ENCODE measurements at regions not wholly inside any gene's neighbourhood (a gene's known extent, or its start where the extent isn't known, plus 50 kb on each side); places are given as distances from the start of the nearest gene placed in this dataset.
A peak's percentile ranks its signal among the peaks of the same experiment; 100 is the strongest.

DNA sequence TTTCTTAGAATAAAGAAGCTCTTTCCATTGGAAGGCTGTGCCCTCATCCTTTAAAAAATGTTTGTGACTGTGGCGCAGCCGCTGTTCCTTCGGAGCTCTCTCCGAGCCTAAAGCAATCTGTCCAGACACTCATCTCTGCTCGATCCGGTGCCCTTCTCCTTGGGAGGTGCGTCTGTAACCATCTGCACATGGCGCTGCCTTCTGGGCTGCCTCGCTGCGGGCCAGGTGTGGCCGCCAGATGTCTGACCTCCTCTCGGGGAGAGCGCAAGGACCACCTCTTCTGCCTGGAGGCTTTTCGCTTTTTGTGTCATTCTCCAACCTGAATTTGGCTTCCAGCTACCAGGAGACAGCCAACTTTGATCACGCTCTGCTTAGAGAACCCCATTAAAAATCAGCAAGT, 153.4 kb upstream of the PTCH1 start:
- DNase-seq (ENCODE audit: low spot score), result no peak

DNA sequence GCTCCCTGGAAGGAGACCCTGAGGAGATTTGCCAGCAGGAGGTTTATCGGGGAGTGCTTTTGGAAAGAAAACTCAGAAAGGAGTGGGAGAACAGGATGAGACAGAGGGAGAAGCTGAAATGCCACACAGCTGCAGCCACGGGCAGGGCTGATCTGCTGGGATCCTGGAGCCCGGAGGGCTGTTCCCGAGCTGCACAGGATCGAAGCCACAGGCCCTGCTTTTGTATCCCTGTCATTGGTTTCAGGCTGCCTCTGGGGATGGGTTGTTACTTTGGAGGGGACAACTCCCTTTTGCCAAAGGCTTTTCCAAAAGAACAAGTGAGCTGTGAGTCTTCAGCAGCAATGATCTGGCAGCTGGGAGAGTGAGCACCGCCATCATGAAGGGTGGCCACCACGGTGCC, 152.5 kb upstream of the PTCH1 start:
- DNase-seq (ENCODE audit: low spot score), result no peak

DNA sequence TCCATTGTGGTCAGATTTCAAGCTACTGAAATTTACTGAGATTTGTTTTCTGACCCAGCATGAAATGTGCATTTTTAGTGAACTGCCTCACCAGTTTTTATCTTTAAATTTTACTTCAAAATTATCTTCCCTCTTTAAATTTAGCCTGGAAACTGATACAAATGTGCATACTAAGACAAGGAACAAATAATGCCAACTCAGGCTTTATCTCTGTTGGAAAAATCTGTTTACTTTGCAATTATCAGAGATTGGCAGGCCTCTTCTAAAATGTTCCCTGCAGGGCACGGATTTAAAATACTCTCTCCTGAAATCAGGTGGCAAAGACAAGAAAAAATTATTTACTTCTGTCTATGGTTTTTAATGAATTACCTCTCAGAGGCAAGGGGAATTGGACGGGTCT, 151.0 kb upstream of the PTCH1 start:
- DNase-seq (ENCODE audit: low spot score), result no peak

DNA sequence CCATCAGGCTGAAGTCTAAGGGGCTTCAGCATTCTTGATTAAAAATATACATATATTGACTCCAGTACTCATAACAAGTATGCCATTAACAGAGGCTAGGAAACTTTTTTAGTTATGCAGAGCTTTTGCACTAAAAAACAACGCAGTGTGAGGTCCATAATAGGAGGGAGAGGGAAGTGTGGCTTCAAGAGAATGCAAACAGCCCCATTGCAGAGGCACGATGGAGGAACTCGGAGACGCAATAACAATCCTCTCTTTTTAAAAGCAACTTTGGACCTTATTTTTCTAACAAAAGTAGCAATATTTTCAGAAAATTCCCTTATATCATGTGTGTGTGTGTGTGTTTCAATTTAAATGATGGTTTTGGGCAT, 150.0 kb upstream of the PTCH1 start:
- DNase-seq (ENCODE audit: low spot score), result no peak

DNA sequence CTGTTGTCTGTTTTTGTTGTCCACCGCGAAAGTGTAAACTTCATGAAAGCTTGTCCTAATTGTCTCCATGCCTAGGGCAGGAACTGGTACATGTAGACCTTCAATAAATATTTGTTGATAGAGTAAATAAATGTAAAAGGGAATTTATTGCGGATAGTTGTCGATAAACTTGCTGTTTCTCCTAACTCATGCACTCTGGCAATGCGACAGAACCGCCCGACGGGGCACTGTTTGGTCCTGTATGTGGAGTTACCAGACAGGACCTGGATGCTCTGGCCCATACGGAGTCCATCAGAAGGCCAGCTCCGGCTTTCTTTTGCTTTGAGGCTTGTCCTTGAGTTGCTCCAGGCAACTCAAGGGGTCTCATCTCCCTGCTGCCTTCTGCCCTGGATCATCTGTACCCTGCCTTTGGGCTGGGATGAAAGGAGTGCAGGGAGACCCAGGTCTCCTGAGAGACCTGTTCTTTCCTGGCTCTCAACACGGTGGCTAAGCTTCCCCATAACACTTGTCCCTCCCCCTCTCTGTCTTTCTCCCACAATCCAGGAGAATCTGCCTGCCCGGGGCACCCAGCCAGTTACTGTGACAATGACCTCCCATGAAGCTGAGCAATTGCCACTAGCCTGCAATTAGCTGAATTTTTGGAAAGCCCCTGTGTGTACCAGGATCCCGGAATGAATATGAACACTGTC, 149.5 kb upstream of the PTCH1 start:
- DNase-seq (ENCODE audit: low spot score), result no peak

DNA sequence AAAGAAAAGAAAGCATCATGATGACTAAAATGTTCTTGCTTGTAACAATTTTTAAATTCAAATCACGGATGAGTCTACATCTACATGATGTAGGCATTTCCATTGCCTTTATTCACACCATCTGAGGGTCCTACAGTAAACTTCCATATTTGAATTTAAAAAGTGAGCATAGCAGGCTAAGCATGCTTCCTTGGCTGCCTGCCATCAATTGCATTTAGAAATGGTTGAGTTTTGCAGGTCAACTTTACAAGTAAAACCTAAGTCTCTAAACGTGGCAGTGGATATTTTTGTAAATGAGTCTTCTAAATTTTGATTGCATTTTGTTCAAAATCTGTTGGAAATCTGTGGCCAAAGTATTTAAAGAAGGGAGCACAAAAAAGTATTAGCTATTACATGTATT, 136.5 kb upstream of the PTCH1 start:
- no peak for DNase-seq (ENCODE audit: low spot score)

DNA sequence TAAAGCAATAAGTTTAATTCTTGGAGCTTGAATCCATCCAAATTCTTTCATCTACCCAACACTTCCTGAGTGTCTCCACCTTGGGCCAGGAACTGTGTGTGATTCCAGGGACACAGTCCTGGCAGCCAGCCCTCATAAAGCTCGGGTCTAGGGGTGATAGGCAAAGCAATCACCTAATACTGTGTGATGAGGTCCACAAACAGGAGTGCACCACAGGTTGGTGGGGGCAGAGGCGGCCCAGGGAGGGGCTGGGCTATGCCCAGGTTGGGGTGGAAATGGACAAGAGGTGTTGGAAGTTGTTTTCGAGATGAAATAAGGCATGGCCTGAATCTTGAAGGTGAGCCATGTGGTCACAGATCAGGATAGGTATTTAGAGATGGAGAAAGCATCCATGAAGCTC, 133.9 kb upstream of the PTCH1 start:
- no peak for DNase-seq (ENCODE audit: low spot score)

DNA sequence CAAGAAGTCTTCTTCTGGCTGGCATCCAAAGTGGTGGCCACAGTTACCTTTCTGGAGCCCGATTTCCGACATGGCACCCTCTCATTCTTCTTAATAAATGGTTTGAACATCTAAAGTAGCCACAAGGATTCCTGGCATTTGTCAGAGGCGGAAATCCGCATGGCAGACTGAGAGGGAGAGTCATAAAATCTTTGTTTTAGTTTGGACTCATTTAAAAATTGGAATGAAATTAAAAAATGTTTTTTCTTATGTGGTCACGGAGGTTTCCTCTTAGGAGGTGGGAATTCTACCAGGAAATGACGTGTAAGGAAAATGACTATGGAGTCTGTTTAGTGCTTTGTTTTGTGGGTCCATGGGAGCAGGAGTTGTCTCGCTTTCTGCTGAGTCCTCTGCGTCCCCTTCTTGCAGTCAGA, 133.0 kb upstream of the PTCH1 start:
- DNase-seq (ENCODE audit: low spot score), result no peak

DNA sequence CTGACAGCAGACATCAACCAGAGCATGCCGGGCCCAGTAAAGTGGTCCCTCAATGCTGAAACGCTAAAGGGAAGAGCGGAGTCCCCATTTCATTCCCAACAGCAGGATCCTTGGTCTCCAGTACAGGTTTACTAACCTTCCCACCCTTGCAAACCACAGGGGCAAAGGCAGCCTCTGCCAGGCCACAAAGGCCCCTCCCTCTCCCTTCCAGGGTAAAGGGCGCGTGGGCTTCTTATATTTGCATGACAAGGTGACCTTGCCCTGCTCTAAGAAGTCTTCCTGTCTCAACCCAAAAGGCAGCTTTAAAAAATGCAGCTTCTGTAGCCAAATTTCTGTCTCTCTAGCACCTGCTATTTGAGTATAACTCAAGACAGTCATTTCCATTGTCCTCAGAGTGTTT, 131.5 kb upstream of the PTCH1 start:
- DNase-seq (ENCODE audit: low spot score), result no peak

DNA sequence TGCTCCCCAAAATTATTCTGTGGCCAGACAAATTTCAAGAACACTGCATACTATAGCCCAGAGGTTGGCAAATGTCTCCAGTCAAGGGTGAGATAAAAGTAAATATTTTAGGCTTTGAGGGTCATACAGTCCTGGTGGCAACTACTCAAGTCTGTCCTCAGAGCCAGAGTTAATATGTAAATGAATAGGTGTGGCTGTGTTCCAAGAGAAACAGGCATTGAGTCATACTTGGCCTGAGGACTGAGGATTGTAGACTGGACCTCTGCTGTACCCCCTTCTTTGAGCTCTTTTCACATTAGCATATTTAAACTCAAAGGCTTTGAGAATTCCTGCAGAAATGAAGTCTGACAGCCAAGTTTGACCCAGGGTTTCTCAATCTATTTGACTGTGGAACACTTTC, 129.2 kb upstream of the PTCH1 start:
- no peak for DNase-seq (ENCODE audit: low spot score)

DNA sequence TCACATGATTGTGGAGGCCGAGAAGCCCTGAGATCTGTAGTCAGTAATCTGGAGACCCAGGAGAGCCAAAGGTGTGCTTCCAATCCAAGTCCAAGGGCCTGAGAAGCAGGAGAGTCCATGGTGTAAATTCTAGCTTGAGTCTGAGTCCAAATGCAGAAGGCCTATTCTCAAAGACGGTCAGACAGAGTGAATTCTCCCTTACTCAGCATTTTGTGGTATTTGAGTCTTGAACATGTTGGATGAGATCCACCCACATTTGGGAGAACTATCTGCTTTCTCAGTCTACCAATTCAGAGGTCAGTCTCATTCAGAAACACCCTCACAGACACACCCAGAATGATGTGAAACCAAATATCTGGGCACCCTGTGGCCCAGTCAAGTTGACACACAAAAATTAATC, 128.8 kb upstream of the PTCH1 start:
- no peak for DNase-seq (ENCODE audit: low spot score)

DNA sequence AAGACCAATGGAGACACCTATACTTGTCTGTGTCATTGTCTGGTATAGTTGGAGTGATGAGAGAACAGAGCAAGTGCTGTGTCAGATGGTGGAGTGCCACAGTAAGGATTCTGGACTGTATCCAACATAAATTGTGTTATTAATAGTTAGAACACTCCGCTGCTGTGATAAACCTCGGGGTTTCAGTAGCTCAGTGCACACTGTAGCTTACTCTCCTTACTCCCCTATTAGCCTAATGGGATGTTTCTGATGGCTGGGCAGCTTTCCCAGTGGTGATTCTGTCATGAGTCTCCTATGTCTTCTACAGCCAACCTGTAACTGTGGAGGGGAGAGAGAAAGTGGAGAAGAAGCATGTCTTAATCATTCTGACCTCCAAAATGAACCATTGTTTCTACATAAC, 127.6 kb upstream of the PTCH1 start:
- no peak for DNase-seq (ENCODE audit: low spot score)

DNA sequence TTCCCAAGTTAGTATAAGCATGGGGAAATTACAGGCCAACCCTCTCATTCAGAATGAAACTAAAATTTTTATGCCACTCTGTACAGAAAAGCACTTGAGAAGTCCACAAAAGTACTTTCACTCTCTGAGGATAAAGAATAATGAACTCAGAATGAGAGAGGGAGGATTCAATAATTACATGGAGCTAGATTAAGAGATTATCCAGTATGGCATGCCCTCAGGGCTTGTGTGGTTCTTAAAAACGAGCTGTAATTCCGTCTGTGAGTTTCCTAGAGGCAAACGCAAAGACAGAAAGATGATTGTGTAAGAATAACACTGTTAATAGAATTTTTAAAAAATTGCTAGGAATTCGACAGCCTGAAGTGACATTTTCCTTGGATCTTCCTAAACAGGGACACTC, 126.8 kb upstream of the PTCH1 start:
- peak; percentile 21 for DNase-seq (ENCODE audit: low spot score)

DNA sequence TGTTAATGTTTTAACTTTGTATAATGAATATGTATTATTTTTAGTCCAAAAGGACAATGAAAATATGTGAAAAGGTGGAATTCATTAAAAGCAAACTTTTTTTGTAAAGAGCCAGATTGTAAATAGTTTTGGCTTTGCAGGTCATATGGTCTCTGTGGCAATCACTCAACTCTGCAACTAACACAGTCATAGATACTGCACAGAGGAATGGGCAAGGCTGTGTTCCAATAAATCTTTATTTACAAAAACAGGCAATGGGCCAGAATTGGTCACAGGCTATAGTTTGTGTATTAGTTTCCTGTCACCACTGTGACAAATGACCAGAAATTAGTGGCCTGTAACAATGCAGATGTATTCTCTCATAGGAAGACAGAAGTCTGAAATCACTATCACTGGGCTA, 125.4 kb upstream of the PTCH1 start:
- no peak for DNase-seq (ENCODE audit: low spot score)

DNA sequence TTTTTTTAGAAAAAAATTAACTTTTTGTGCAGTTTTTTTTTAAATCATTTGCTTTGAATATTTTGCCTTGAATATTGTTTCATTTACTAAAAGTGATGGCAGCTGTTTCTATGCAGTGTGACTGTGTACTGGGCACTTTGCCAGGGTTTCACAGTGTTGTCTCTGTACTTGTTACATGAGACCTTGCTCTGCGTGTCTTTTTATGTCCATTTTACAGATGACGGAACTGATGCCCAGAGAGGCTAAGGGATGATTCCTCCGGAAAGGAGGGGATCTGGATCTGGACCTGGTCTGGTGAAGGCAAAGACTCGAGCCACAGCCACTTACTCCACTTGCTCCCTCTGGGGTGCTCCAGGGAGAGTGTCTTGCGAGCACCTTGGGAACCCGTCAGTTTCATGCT, 124.8 kb upstream of the PTCH1 start:
- no peak for DNase-seq (ENCODE audit: low spot score)

DNA sequence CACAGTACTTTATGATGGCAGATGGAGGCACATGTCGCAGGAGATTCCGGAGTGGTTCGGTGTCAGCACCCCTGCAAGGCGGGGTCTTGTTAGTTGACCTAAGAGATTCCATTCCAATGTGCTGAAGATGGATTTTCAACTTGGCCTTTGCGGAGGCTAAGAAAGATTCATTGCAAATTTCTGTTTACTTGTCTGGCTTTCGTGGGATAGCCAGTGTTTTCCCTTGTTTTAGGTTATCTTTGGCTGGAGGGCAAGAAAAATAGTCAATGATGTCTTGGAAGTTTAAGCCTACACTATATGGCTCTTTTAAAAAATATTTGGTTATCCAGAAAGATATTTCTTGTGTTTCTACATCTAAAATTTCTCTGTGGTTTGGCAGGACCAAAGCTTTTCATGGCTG, 123.6 kb upstream of the PTCH1 start:
- DNase-seq (ENCODE audit: low spot score), result no peak

DNA sequence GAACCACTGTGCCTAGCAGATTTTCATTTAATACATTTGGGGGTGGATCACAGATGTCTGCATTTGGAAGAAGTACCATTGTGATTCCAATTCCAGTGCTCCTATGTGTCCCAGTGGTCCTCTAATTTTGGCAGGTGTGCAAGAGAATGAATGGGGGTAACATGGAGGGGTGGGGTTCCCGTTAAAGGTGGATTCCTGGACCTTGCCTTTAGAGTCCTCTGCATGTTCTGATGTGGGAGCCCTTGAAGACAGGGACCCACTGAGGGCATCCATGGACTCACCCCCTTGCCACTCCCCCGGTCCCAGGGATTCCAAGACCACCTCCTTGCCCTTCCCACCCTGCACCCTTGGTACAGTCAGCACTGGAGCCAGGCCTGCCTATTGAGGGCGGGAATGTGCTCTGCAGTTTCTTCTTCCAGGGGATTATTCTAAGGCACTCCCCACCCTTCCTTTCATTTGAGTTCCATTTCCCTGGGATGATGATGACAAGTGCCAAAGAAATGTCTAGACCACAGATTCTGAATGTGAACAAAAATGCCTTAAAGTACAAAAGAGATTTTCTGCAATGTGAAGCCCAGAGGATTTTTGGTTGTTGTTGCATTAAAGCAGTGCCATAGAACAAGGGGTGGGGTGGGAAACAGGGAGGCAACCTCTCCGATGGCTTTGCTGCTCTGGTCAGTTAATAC, 119.4 kb upstream of the PTCH1 start:
- DNase-seq (ENCODE audit: low spot score), result no peak

DNA sequence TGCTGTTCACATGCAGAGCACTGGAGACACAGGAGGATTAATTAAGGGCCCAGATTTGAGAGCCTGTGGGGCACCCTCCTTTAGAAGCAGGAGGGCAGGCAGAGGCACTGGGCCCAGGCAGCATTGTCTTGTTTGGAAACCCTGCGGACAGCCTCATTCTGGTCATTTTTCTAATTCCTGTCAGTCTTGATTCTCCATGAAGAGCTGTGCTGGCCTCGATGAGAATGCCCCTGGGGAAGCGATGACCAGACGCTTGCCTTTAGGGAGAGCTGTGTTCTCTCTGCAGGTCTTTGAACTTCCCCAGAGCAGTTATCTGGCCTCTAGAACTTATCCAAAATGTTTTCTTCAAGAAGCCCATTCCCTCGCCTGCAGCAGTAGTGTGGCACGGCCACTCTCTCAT, 117.8 kb upstream of the PTCH1 start:
- no peak for DNase-seq (ENCODE audit: low spot score)

DNA sequence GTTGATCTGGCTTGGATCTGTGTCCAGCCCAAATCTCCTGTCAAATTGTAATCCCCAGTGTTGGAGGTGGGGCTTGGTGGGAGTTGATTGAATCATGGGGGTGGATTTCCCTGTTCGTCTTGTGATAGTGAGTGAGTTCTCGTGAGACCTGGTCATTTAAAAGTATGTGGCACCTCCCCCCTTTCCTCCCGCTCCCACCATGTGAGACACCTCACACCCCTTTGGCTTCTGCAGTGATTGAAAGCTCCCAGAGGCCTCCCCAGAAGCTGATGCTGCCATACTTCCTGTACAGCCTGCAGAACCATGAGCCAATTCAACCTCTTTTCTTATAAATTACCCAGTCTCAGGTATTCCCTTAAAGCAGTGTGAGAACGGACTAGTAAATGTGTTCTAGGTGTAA, 117.3 kb upstream of the PTCH1 start:
- no peak for DNase-seq (ENCODE audit: low spot score)

DNA sequence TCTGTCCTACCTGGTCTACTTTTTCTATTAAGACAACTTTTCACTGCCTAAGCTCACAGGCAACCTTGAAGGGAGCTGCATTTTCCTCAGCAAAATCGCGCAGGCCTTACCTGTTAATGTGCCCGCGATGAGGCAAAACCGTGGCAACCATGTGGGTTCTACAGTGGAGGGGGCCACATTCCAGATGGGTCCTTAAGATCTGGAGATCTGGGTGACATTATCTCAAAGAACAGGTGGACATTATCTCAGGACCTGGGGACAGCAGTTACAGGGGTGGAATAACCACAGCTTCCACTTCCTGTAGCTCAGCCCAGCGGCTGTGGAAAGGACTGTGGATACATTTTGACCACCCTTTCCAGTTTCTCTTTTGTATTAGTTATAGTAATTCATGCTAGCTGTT, 112.8 kb upstream of the PTCH1 start:
- DNase-seq (ENCODE audit: low spot score), result no peak

DNA sequence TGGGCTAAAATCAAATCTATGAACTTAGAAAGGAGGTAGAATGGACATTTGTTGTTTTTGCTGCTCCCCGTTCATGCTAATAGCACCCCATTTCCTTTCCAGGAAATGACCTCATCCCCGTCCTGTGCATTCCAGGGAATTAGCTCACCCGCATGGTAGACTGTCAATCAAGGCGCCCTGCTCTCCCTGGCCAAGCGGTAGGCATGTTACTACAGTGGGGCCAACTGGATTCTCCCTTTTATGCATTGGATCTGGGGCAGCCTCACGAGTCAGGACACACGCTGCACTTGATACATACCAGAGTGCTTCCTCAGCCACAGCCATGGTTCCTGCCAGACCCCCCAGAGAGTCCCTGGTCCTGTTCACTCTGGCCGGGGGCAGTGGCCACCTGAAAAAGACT, 111.0 kb upstream of the PTCH1 start:
- no peak for DNase-seq (ENCODE audit: low spot score)

DNA sequence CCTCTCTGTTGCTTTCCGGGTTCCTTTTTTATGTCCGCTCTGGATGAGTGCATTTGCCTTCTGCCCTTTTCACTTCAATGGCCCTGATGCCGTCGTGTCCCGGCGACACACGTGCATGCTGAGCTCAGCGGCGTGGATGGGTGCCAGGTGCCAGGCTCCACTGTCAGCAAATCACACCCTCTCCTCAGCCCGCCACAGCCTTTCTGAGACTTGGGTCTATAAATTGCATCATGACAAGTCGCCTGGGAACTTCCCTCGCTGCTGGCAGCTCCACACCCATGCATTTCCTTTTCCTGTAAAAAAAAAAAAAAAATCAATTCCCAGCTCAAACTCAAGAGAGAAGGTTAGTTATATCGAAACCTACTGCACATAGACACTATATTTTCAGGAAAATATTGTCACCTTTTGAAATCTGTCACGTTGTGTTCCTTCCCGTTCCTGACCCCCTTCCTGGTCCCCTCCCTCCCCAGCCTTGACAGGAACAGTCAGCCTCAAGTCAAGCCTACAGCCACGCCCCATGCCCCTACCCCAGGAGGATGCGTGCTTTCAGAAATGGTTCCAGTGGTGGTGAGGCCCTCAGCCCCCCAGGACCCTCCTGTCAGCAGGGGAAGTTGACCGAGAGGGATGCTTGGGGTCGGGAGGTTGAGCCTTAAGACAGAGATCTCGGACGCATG, 110.3 kb upstream of the PTCH1 start:
- DNase-seq (ENCODE audit: low spot score), result no peak

DNA sequence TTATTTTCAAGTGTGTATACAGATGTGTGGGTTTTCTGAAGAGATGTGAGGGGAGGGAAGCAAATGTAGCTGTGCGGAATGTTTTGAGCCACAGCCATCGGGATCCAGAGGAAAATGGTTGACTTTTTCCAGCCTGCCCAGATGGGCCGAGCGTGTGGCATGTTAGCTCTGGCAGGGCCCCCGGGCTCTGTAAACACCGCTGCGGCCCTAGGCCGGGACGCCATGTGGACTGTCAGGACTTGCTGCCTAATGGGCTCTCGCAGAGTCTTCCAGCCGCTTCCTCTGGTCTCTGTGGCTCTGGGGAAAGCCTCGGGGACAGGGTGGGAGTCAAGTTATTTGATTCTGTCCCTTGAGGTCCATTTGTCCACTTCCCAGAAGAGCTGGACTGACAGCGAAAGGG, 109.6 kb upstream of the PTCH1 start:
- no peak for DNase-seq (ENCODE audit: low spot score)

DNA sequence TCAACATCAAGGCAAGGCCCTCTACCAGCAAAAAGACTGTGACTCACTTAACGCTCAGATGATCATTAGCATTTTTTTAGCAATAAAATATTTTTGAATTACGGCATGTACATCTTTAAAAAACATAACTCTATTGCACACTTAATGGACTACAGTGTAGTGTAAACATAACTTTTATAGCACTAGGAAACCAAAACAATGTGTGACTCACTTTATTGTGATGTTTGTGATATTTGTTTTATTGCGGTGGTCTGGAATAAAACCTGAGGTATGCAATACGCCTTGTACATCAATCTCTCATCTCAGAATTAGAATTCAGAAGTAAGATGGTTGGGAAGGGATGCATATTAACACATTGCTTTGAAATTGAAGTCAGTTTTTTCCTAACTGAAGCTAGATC, 106.9 kb upstream of the PTCH1 start:
- DNase-seq (ENCODE audit: low spot score), result no peak

All from COLO829 (cell line).